ENCODE measurements at regions not wholly inside any gene's neighbourhood (a gene's known extent, or its start where the extent isn't known, plus 50 kb on each side); places are given as distances from the start of the nearest gene placed in this dataset.

DNA sequence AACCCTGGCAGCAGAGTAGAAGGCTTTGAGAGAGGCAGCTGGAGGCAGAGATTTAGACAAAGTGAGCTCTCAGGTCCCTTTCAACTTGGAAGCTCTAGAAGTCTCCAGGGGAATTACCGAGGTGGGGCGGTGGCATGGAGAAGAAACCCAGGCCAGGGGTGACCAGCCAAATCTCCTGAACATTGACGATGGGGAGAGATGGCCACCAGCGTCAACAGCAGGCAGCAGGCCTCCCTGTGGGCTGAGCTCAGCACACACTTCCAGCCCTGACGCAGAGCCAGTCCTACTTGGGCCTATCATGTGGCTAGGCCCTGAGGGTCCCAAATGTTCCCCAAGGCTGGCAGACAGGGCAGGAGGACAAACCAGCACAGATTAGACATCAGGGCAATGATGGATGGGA is 187.8 kb downstream of the BCOR start:
- no peak overlapping the region for H3K27ac Mint-ChIP-seq
- no peak for DNase-seq (ENCODE audit: low spot score)
- H3K36me3 Mint-ChIP-seq (ENCODE audit: low read depth) = no peaks in the 10 kb centered on the region
- peaks cover 10% of the 10 kb centered on the region for H3K4me1 Mint-ChIP-seq (ENCODE audit: low read depth)
- H3K27me3 Mint-ChIP-seq (ENCODE audit: insufficient read depth) = peaks cover 2% of the 10 kb centered on the region
- H3K4me3 Mint-ChIP-seq = no peak overlapping the region
- no peaks in the 10 kb centered on the region for H3K9me3 Mint-ChIP-seq
- intact Hi-C loops (cut with micrococcal nuclease) = no loop called here

DNA sequence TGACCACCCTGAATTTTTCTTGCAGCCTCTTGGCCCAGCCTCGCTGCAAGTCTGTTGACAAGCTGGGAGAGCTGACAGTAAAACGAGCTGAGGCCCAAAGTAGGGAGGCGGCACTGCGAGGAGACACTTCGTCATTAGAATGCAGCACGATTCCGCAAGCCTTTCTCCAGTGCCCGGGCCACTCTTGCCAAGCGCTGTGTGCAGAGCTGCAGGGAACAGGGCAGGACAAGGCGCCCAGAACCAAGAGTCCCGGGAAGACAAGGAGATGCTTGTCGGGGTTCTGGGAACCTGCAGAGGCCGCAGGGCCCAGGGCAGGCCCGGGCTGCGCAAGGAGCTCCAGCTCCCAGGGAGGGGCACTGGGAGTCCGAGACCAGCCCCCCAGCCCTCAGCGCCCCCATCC is 187.1 kb downstream of the BCOR start:
- Mint-ChIP-seq H3K4me1 (ENCODE audit: low read depth) (peaks cover 5% of the 10 kb centered on the region), H3K27ac (no peak overlapping the region), H3K4me3 (no peak overlapping the region), H3K27me3 (ENCODE audit: insufficient read depth) (peaks cover 2% of the 10 kb centered on the region), H3K36me3 (ENCODE audit: low read depth) (no peaks in the 10 kb centered on the region), H3K9me3 (no peaks in the 10 kb centered on the region)
- intact Hi-C loops (cut with micrococcal nuclease) = no loop called here
- DNase-seq (ENCODE audit: low spot score) = no peak

DNA sequence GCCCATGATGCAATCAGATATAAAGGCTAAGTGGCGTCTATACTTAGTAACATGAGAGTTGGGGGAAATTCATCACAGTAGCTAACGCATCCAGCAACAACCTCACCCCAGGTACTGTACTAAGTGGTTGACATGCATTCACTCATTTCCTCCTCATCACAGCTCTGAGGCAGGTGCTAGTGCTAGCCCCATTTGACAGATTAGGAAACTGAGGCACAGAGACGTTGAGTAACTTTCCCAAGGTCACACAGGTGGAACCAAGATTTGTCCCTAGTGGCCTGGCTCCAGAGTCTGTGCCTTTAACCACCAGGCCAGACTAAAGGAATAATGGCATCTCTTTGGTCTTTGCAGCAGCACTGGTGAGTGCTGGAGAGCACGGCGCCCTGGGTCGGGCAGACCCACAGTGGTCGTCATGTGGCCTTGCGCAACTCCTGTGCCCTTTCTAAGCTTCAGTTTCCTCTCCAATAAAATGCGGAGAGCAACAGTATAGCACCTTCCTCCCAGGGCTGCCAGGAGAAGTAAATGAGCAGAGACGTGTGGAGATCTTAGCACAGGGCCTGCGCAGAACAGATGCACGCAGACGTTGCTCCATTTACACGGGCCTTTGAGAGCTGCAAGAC is 186.4 kb downstream of the BCOR start:
- Mint-ChIP-seq H3K4me1 (ENCODE audit: low read depth) (peaks cover 5% of the 10 kb centered on the region), H3K36me3 (ENCODE audit: low read depth) (no peaks in the 10 kb centered on the region), H3K27me3 (ENCODE audit: insufficient read depth) (peaks cover 2% of the 10 kb centered on the region), H3K27ac (no peak overlapping the region), H3K9me3 (no peaks in the 10 kb centered on the region), H3K4me3 (no peak overlapping the region)
- no peak for DNase-seq (ENCODE audit: low spot score)
- intact Hi-C loops (cut with micrococcal nuclease) = no loop called here

DNA sequence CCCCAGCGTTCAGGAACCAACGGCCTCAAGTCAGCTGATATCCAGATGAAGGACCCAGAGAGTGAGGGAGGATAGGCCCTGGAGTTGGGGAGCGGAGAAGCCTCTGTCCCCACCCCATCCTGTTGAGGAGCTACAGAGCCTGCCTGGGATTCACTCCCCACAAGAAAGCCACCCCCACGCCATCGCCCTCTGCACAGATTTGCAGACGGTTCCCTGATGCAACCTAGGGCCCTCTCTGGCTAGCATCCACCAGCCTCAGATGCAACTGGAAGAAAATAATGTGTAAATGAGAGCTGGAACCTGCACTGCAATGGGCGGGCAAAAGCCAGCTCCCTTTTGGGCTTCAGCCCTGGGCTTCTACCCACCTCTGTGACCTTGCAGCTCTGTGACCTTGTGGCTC is 185.6 kb downstream of the BCOR start:
- H3K9me3 Mint-ChIP-seq = no peaks in the 10 kb centered on the region

DNA sequence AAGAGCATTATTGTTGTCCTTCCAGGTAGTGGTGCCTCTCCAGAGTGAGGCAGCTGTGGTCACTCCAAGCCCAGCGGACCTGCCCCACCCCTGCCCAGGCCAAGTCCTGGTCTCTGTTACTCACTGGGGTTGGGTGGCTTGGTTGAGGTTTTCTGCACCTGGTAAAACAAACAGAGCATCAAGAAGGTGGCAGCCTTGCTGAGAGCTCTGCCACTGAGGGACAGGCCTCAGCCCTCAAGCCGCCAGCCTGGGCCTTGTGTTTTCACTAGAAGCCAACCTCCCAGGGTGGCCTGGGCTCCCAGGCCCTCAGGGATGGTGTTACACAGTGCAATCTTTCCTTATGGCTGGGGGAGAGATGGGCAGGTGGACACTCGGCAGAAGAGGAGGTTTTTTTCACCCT is 182.7 kb downstream of the BCOR start:
- Mint-ChIP-seq H3K36me3 (ENCODE audit: low read depth) (no peaks in the 10 kb centered on the region), H3K27ac (no peak overlapping the region), H3K4me3 (no peak overlapping the region), H3K27me3 (ENCODE audit: insufficient read depth) (no peaks in the 10 kb centered on the region), H3K4me1 (ENCODE audit: low read depth) (no peaks in the 10 kb centered on the region), H3K9me3 (no peaks in the 10 kb centered on the region)
- DNase-seq (ENCODE audit: low spot score) = no peak
- intact Hi-C loops (cut with micrococcal nuclease) = no loop called here

More for the DNA sequence above, 185.6 kb downstream of the BCOR start:
- Mint-ChIP-seq H3K27ac (no peak overlapping the region), H3K36me3 (ENCODE audit: low read depth) (no peaks in the 10 kb centered on the region), H3K4me3 (no peak overlapping the region), H3K4me1 (ENCODE audit: low read depth) (peaks cover 5% of the 10 kb centered on the region), H3K27me3 (ENCODE audit: insufficient read depth) (peaks cover 2% of the 10 kb centered on the region)
- intact Hi-C loops (cut with micrococcal nuclease) = no loop called here
- DNase-seq (ENCODE audit: low spot score) = no peak

DNA sequence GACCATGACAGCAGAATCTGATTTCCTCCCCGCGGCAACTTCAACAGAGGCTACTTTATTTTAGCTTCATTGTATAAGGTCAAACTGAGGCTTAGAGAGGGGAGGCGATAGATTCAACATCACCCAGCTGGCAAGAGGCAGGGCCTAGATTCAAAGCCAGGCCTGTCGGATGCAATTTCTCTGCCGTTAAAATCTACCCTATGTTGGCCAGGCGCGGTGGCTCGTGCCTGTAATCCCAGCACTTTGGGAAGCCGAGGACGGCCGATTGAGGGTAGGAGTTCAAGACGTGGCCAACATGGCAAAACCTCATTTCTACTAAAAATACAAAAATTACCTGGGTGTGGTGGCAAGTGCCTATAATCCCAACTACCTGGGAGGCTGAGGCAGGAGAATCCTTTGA is 182.2 kb downstream of the BCOR start:
- no peak for DNase-seq (ENCODE audit: low spot score)
- no peak overlapping the region for H3K27ac Mint-ChIP-seq
- no peaks in the 10 kb centered on the region for H3K27me3 Mint-ChIP-seq (ENCODE audit: insufficient read depth)
- H3K4me1 Mint-ChIP-seq (ENCODE audit: low read depth) = no peaks in the 10 kb centered on the region
- H3K4me3 Mint-ChIP-seq = no peak overlapping the region
- intact Hi-C loops (cut with micrococcal nuclease) = no loop called here
- no peaks in the 10 kb centered on the region for H3K36me3 Mint-ChIP-seq (ENCODE audit: low read depth)
- H3K9me3 Mint-ChIP-seq = no peaks in the 10 kb centered on the region

DNA sequence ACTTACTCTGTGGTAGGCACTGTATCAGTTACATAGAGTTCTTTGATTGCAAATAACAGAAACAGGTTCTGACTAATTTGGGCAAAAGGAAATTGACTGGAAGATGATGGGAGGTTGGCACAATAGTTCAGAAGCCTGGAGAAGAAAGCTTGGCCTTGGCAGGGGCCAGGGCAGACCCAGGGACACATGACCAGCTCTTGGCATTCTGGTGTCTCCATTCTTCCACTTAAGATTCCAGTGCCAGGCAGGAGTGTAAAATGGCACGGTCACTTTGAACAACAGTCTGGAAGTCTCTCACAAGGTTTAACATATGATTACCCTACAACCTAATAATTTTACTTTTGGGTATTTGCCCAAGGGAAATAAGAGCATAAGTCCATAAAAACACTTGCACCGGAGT is 175.9 kb downstream of the BCOR start:
- Mint-ChIP-seq H3K36me3 (ENCODE audit: low read depth) (no peaks in the 10 kb centered on the region), H3K27me3 (ENCODE audit: insufficient read depth) (peaks cover 5% of the 10 kb centered on the region), H3K27ac (no peak overlapping the region), H3K9me3 (no peaks in the 10 kb centered on the region), H3K4me1 (ENCODE audit: low read depth) (peaks cover 6% of the 10 kb centered on the region), H3K4me3 (no peak overlapping the region)
- DNase-seq (ENCODE audit: low spot score) = no peak
- intact Hi-C loops (cut with micrococcal nuclease) = no loop called here

DNA sequence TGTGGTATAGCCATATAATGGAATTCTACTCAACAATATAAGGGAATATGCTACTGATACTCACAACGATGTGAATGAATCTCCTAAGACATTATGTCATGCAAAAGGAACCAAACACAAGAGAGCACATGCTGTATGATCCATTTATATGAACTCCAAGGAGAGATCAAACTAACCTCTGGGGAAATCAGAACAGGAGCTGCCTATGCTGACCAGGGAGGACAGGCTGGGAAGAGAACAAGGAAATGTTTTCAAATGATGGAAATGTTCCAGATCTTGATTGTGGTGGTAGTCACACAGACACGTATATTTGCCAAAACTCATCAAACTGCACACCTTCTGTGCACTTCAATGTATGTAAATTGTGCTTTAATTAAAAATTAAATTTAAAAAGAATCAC is 175.3 kb downstream of the BCOR start:
- H3K27ac Mint-ChIP-seq = no peak overlapping the region
- no peak overlapping the region for H3K4me3 Mint-ChIP-seq
- no peaks in the 10 kb centered on the region for H3K36me3 Mint-ChIP-seq (ENCODE audit: low read depth)
- peaks cover 5% of the 10 kb centered on the region for H3K27me3 Mint-ChIP-seq (ENCODE audit: insufficient read depth)
- H3K4me1 Mint-ChIP-seq (ENCODE audit: low read depth) = peaks cover 6% of the 10 kb centered on the region
- intact Hi-C loops (cut with micrococcal nuclease) = no loop called here
- no peak for DNase-seq (ENCODE audit: low spot score)
- H3K9me3 Mint-ChIP-seq = no peaks in the 10 kb centered on the region

DNA sequence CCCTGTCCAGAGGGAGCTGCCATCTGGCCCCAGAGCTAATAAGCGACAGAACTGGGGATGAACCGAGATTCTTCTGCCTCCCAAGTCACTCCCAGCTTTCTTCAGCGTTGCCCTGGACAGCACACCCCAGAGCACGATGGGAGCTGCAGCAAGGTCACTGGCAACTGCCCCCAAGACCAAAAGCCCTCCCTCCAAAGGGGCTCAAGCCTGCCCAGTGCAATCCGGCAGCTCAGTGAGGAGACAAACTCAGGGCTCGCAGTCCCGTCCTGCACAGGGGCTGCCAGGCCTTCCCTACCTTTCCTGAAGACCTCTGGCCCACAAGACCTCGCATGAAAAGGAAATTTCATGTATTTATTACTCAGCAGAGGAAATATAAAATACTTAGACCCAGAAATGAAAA is 174.8 kb downstream of the BCOR start:
- H3K4me1 Mint-ChIP-seq (ENCODE audit: low read depth) = peaks cover 6% of the 10 kb centered on the region
- no peak overlapping the region for H3K4me3 Mint-ChIP-seq
- peaks cover 5% of the 10 kb centered on the region for H3K27me3 Mint-ChIP-seq (ENCODE audit: insufficient read depth)
- no peak for DNase-seq (ENCODE audit: low spot score)
- no peaks in the 10 kb centered on the region for H3K36me3 Mint-ChIP-seq (ENCODE audit: low read depth)
- intact Hi-C loops (cut with micrococcal nuclease) = no loop called here
- no peaks in the 10 kb centered on the region for H3K9me3 Mint-ChIP-seq
- no peak overlapping the region for H3K27ac Mint-ChIP-seq

DNA sequence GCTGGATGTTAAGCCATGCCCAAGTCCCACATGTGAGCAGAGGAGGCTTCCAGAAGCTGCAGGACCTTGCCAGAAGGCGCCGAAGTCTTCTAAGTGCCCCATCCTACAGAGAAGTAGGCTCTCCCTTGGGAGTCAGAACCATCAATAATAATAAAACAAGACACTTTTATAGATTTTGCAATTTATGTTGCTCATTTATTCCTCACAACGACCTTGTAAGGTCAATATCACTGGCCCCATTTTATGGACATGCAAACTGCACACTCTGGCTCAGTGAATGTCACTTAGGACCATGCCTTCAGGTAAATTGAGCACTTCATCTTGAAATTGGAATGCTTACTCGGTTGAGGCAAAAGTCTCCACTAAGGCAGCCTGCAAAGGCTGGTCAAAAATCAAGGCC is 170.4 kb downstream of the BCOR start:
- Mint-ChIP-seq H3K4me1 (ENCODE audit: low read depth) (peaks cover 6% of the 10 kb centered on the region), H3K36me3 (ENCODE audit: low read depth) (no peaks in the 10 kb centered on the region), H3K4me3 (no peak overlapping the region), H3K27ac (no peak overlapping the region), H3K9me3 (no peaks in the 10 kb centered on the region), H3K27me3 (ENCODE audit: insufficient read depth) (peaks cover 4% of the 10 kb centered on the region)
- DNase-seq (ENCODE audit: low spot score) = no peak
- intact Hi-C loops (cut with micrococcal nuclease) = no loop called here

DNA sequence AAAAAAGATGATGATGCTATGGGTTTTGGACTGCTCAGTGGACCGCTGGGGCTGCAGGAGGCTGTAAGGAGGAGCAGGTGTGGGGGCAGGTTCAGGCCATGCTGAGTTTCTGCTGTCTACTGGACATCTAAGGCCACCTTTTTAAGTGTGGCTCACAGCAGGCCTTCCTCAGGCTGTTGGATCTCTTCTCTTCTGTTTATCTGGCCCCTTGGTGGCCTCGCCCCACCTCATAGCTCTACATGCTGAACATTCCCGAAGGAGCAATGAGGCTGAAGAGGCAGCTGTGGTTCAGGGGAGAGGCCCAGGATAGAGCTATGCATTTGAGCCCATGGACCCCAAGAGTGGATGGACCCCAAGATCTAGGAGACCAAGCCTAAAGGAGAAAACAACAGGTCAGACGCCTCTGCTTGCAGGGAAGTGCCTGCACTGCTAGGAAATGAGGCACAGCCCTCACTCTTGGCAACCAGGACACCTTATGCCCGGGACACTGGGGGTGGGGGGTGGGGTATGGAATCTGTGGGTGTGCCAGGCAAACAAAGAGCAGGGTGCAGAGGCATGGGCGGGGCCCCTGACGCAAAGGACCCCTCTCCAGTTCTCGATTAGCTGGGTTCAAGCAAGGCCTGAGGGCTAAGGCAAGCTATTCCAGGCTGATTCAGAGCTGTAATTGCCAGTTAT is 168.9 kb downstream of the BCOR start:
- H3K4me1 Mint-ChIP-seq (ENCODE audit: low read depth) = peaks cover 6% of the 10 kb centered on the region

DNA sequence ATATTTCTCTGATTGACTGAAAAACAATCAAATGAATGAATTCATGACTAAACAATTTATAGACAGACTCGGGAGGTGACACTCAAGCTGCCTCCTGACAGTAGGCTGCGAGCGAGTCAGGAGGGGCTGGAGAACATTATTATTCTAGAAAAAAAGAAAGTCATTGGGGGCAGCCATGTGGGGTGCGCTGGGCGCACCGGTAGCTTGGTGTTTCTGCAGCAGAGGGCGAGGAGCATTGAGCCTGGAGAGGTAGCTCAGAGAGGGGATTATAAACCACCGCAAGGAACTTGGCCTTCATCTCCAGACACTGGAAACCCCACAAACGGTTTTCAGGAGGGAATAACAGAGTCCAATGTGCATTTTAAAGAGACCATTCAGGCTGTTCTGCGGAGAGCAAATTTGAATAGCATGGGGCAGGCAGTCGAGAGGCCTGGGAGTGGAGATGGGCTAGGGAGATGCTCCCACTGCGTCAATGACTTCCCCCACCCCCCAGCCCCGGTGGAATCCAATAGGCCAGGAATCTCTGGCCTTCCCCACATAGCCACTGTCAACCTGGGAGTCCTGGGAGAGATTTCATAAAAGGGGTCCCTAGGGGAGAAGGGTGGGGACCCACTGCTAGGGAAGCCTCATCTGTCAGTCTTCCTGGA is 168.3 kb downstream of the BCOR start:
- no peaks in the 10 kb centered on the region for H3K36me3 Mint-ChIP-seq (ENCODE audit: low read depth)
- peaks cover 4% of the 10 kb centered on the region for H3K27me3 Mint-ChIP-seq (ENCODE audit: insufficient read depth)
- no peak for DNase-seq (ENCODE audit: low spot score)
- peaks cover 6% of the 10 kb centered on the region for H3K4me1 Mint-ChIP-seq (ENCODE audit: low read depth)
- no peaks in the 10 kb centered on the region for H3K9me3 Mint-ChIP-seq
- no peak overlapping the region for H3K4me3 Mint-ChIP-seq
- no peak overlapping the region for H3K27ac Mint-ChIP-seq
- intact Hi-C loops (cut with micrococcal nuclease) = no loop called here

More for the DNA sequence above, 168.9 kb downstream of the BCOR start:
- Mint-ChIP-seq H3K27ac (no peak overlapping the region), H3K36me3 (ENCODE audit: low read depth) (no peaks in the 10 kb centered on the region), H3K27me3 (ENCODE audit: insufficient read depth) (peaks cover 4% of the 10 kb centered on the region), H3K9me3 (no peaks in the 10 kb centered on the region), H3K4me3 (no peak overlapping the region)
- intact Hi-C loops (cut with micrococcal nuclease) = no loop called here
- no peak for DNase-seq (ENCODE audit: low spot score)

DNA sequence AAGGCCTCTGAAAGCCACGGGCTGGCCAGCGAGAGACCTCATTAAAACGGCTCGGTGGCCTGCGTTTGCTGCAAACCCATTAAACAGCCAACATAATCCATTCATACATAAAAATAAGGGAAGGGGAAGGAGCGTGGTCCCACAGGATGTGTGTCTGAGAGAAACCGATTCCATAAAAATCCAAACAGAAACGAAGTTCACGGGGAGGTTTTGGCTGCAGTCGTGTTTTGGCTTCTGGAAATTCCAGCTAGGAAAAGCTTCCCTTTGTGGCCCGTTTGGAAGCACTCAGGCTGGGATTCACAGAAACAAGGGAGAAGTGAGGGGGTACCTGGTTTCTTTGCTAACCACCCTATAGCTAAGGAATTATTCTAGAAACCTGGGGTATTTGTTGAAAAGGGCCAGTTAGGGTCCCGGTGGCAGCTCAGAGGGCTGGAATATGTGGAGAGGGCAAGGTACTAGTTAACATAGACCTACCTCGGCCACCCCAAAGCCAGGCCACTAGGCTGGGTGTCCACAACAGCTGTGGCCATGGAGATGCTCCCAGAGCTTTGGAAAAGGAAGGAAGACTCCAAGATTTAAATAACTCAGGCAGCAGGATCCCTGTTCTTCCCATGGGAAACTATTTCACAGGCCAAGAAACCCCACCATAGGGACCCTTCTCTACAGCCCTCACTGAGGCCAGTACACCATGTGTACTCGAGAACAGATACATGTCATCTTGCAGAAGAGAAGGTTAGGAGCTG is 166.8 kb downstream of the BCOR start:
- no peak for DNase-seq (ENCODE audit: low spot score)
- intact Hi-C loops (cut with micrococcal nuclease) = no loop called here
- Mint-ChIP-seq H3K27ac (no peak overlapping the region), H3K4me1 (ENCODE audit: low read depth) (no peaks in the 10 kb centered on the region), H3K27me3 (ENCODE audit: insufficient read depth) (peaks cover 4% of the 10 kb centered on the region), H3K9me3 (no peaks in the 10 kb centered on the region), H3K36me3 (ENCODE audit: low read depth) (no peaks in the 10 kb centered on the region), H3K4me3 (no peak overlapping the region)
